Stimulated activated CD4-positive, alpha-beta T cell treated with anti-CD3 and anti-CD28 coated beads, Interleukin-2, amount 100 ng/mL, for 4 hours (primary cell): ENCODE measurements at regions not wholly inside any gene's neighbourhood (a gene's known extent, or its start where the extent isn't known, plus 50 kb on each side); places are given as distances from the start of the nearest gene placed in this dataset.

Experiments used
- DNase-seq: peaks from one replicate; pipeline ENCODE4 v3.0.0-alpha.2; 2020; ENCODE audit warnings: low read depth

DNA sequence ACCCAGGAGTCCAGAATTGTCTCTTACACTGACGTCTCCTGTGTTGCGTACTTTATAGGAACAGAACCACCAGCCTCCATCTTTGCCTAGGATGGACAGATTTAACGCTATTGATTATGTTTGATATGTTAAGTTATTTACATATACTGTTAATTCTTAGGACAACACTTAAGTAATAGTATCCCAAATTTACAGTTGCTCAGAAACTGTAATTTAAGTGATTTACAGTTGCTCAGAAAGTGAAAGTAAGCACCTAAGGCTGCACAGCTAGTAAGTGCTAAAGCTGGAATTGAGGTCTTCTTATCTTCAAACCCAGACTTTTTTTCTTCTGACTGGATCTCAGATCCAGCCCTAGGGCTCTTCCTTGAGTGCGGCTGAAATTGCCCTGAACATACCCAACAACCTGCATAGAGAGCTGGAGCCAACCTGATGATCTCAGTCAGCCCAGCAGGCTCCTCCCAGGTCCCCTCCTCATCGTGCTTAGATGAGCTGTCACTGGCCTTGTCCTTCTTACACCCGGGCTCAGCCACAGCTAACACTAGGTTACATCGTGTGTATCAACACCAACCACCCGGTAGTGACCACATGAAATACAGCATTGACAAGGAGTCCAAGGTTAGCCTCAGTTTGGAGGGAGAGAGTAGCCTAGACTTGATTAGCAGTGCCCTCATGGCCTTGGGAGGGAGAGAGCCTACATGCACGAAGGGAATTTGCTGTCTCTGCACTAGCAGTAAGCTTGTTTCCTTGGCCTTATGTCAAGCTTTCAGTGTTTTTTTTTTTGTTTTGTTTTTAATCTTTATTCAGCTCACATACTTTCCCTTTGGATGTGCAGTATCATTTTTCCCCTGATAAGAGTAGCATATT lies 111.1 kb upstream of the ARHGAP5 start:
- no peak for DNase-seq

DNA sequence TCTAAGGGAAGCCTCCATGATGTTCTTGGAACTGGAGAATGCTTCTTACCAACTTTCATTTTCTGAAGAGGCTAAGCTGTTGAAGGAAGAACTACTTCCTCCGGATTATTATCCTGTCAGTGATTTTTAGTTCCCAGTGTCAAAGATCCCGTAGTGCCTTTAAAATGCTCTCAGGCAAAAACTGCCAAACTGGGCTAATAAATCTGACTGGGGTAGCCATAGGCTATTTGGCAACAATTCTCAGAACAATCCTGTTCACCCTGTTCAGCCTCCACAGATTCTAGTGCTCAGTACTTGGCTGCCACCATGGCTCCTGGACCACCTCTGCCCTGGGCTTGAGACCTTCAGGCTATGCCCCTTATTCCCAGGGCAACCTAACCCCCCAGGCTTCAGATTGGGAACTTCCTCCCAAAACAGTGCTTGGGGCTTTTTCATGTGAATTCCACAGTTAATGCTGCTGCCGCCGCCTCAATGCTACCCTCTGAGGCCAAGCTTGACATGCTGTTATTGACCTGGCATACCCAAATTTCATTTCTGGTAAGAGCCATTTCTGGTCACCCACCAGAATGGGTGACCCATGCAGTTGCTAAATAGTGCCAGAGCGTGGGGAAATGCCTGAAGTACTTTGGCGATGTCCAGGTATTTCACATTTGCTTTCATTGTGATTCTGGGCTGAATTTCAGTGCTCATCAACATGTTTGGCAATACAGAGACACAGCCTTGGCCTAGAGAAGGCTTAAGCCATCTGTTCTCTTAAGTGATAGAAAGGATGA lies 110.0 kb upstream of the ARHGAP5 start:
- no peak for DNase-seq

DNA sequence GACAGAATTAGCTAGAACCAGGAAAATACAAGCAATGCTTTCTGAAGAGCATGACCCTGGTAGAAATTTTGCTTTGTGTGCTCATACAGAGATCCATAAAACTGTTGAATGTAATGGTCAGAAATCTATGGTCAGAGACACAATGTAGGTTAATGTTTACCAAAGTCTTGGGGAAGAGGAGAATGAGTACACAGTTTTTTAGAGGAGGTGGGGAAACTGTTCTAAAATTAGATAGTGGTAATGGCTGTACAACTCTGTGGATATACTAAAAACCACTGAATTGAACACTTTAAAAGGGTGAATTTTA lies 109.5 kb upstream of the ARHGAP5 start:
- DNase-seq, result no peak

GRCh38 chr14:31968107-31968810 lies 108.8 kb upstream of the ARHGAP5 start:
- no peak for DNase-seq

DNA sequence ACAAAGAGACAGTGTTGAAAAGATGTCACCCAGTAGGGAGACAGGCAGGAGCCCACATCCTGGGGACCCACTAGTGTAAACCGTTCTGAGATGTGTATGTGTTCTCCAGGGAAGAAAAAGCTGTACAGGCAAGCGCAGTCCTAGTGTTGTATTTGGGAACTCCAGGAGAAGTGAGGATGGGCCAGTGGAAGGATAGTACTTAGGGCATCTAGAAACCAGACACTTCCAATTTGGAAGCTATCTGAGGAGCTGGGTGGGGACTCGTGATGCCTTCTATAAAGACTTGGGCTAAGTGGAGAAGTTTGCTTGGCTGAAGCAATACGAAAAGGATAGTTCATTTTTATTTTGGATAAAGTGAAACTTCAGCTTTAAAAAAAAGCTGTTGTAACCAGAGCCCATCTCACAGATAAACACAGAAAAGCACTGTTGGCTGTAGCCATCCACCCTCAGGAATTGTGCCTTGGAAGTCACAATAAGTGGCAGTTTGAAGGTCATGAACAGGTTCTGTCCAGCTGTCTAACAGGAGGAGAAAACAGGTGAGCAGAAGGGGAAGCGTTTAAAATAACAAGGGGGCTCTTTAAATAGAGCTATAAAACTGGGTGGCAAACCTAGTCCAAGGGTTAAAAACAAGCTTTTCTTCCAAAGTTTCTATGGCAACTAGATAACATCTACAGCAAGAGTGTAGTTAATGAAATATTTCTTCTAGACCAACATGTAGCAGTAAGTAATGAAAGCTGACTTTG lies 108.0 kb upstream of the ARHGAP5 start:
- DNase-seq, result no peak

- DNase-seq, result no peak
Measured at GRCh38 chr14:31969699-31970240, 107.3 kb upstream of the ARHGAP5 start.

GRCh38 chr14:31970744-31971143 lies 106.4 kb upstream of the ARHGAP5 start:
- DNase-seq, result no peak

- DNase-seq, result no peak
Measured at GRCh38 chr14:31971612-31972011, 105.5 kb upstream of the ARHGAP5 start.

- DNase-seq, result no peak
Measured at GRCh38 chr14:31977001-31977556, 100.0 kb upstream of the ARHGAP5 start.

DNA sequence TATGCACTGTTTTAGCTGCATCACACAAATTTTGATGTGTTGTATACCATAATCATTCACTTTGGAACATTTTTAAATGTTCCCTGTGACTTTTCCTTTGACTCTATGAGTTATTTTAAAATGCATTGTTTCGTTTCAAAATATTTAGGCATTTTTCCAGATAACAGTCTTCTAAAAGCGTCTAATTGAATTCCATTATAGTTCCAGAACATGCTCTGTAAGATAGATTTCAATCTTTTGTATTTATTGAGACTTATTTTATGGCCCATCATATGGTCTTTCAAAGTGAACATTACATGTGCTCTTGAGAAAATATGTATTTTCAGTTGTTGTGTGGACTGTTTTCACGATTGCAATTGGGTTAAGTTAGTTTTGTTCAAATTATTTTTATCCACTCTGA lies 98.7 kb upstream of the ARHGAP5 start:
- DNase-seq, result no peak

DNA sequence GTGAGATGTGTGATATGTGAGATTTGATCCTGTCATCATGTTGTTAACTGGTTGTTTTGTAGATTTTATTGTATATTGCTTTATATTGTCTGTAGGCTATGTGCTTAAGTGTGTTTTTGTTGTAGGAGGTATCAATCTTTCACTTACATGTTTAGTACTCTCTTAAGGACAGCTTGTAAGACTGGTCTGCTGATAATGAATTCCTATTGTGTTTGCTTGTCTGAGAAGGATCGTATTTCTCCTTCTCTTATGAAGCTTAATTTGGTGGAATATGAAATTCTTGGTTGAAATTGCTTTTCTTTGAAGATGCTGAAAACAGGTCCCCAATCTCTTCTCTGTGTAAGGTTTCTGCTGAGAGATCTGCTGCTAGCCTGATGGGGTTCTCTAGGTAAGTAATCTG lies 94.5 kb upstream of the ARHGAP5 start:
- DNase-seq, result no peak

DNA sequence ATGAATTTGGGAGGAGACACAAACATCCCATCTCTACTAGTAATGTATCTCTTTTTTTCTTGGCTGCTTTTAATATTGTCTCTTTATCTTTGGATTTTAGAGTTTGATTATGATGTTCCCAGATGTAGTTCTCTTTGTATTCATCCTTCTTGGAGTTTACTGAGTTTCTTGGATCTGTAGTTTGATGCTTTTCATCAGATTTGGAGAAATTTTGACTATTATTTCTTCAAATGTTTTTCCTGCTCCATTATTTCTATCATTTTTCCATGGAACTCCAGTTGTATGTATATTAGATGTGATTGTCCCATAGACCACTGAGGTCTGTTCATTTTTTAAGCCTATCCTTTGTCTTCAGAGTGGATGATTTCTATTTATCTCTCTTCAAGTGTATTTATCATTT lies 90.7 kb upstream of the ARHGAP5 start:
- no peak for DNase-seq

- DNase-seq, result no peak
Measured at GRCh38 chr14:31987721-31988120, 89.4 kb upstream of the ARHGAP5 start.

DNA sequence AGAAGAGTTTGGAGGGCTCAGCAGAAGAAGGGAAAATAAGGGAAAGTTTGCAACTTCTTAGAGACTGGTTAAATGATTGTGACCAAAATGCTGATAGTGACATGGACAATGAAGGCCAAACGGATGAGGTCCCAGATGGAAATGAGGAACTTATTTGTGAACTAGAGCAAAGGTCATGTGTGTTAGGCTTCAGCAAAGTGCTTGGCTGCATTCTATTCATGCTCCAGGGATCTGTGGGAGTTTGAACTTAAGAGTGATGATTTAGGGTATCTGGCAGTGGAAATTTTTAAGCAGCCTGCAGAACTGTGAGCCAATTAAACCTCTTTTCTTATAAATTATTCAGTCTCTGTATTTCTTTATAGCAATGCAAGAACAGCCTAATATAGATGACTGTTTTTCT lies 88.9 kb upstream of the ARHGAP5 start:
- no peak for DNase-seq

- DNase-seq, result no peak
Measured at GRCh38 chr14:31990183-31990857, 86.8 kb upstream of the ARHGAP5 start.

DNA sequence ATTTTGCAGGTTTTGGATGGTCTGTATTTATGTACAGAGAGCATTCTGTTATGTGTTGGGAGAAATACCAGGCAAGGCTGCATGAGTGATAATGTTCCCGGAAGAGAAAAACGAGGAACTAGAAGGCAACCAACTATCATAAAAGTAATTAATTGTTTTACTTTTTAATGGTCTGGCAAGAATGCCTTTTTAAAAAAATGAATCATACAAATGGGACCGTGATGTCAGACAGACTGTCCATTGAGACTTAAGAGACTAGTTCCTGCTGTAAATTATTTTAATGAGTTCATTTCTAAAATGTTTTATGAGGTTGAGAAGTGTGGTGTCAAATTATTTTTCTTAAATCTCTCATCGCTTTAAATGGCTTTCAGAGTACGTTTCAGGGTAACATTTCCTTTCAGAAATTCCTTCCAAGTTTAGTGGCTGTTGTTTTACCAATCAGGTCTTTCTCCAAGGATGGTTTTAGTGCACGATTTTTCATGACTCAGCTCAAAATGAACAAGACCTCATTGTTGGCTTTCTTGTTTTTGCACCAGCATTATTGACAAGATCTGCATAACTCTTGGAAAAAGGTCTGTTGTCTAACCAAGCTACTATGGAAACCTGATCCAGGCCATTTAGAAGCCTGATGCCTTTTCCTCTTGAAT lies 86.1 kb upstream of the ARHGAP5 start:
- no peak for DNase-seq

DNA sequence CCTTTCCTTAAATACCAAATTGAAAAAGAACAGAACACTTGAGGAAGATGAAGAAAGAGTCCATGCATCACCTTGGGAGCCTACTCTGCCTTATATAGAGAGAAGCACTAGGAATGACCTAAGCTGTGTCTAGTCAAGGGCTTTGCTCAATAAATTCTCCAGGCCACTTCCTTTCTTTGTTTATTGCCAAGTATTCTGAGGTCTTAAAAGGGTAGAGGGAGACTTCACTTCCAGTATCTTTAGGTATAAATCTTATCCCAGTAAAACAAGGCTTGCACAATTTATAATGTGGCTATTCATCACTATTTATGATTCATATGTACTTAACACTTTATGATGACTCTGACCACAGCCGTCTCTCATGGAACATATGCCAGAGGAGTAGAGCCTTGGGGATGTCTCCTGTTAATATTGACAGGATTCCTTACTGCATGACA lies 85.1 kb upstream of the ARHGAP5 start:
- DNase-seq, result no peak

DNA sequence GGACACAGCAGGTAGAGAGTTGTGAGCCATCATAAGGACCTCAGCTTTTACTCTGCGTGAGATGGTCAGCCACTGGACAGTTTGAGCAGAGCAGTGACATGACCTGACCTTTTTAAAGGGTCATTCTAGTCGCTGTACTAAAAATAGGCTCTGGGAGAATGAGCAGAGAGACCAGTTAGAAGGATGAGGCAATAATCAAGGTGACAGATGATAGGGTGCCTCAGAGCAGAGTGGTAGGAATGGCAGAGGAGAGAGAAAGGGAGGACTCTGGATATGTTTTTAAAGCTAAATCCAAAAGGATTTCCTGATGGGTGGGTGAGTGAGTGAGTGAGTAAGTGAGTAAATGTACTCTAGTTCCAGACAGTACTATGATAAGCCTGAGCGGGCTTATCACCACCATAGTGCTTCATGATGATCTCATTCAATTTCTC lies 83.6 kb upstream of the ARHGAP5 start:
- no peak for DNase-seq

- DNase-seq, result no peak
Measured at GRCh38 chr14:31994391-31995033, 82.6 kb upstream of the ARHGAP5 start.

DNA sequence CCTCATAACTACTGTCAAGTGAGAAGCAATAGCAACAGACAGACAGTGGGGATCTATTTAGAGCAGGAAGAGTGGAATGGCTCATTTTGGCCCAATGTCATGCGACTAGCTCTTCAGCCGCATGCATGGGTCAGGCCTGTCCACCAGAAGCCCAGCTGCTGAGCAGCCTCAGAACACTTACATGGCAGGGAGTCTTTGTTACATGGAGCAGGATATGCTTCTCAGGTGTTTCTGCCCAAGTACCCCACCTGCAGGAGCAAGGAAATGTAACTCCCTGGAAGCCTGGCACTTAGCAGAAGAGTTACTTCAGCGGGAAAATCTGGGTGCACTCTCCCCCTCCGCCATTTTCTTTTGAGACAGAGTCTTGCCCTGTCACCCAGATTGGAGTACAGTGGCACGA lies 73.5 kb upstream of the ARHGAP5 start:
- no peak for DNase-seq
